ENCODE measurements at regions not wholly inside any gene's neighbourhood (a gene's known extent, or its start where the extent isn't known, plus 50 kb on each side); places are given as distances from the start of the nearest gene placed in this dataset.

DNA sequence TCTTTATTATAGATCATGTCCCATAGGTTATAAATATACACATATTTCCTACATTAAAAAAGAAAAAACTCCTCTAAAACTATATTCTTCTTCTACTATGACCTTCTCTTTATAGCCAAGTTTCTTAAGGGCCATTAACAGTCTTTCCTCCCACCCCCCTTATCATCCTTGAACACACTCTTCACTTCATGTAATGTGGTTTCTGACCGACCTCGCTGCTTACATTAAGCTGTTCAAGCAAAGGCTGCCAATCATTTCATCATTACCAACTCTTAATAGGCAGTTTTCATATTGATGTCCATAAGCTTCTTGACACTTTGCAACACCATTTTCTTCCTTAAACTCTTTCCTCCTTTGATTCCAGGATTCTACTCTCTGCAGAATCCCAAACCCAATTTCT is 283.0 kb upstream of the PCSK5 start:
- no peak for DNase-seq (ENCODE audit: low spot score)
- TF ChIP-seq, protein P1, sequence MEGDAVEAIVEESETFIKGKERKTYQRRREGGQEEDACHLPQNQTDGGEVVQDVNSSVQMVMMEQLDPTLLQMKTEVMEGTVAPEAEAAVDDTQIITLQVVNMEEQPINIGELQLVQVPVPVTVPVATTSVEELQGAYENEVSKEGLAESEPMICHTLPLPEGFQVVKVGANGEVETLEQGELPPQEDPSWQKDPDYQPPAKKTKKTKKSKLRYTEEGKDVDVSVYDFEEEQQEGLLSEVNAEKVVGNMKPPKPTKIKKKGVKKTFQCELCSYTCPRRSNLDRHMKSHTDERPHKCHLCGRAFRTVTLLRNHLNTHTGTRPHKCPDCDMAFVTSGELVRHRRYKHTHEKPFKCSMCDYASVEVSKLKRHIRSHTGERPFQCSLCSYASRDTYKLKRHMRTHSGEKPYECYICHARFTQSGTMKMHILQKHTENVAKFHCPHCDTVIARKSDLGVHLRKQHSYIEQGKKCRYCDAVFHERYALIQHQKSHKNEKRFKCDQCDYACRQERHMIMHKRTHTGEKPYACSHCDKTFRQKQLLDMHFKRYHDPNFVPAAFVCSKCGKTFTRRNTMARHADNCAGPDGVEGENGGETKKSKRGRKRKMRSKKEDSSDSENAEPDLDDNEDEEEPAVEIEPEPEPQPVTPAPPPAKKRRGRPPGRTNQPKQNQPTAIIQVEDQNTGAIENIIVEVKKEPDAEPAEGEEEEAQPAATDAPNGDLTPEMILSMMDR (IDR thresholded peaks at IDR 0.05; ENCODE audit: extremely low read depth, missing control alignments), result no peak

GRCh38 chr9:75609401-75609800 is 281.1 kb upstream of the PCSK5 start:
- TF ChIP-seq, protein P1 (IDR thresholded peaks at IDR 0.05; ENCODE audit: extremely low read depth, missing control alignments), result no peak
- no peak for DNase-seq (ENCODE audit: low spot score)

DNA sequence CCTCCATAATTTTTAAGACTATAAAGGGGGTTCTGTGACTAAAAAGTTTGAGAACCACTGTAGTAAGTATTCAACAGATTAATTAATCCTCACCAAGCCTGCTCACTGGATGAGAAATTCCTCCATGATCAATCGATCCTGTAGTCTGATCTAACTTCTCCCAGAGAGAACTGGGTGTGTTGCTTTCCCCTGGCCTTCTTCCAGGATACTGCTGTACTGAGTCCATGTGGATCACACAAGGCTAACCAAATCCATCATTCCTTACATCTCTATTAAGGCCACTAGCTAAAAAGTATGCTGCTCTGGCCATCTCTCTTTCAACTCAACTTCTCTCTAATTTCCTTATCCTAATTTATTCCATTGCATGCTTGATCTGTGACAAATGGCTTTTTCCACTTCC is 280.2 kb upstream of the PCSK5 start:
- TF ChIP-seq, protein P1 (IDR thresholded peaks at IDR 0.05; ENCODE audit: extremely low read depth, missing control alignments), result no peak
- no peak for DNase-seq (ENCODE audit: low spot score)

DNA sequence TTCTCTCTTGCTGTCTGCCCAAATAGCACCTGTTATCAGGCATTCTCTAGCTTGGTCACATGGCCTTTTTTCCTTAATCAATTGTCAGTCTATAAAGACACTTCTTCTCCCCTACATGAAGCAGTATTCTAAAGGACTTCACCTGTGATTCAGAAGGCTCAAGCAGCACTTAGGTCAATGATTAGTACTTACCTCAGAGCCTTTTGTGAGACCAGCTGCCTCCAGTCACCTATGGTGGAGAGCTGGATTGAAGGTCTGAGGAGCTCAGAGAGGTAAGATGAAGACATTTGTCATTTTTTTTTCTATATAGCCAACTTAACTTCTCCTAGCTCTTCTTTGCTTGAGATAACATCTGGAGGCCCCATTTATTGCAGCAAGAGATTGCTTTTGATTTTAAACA is 278.3 kb upstream of the PCSK5 start:
- no peak for DNase-seq (ENCODE audit: low spot score)
- TF ChIP-seq, protein P1 (IDR thresholded peaks at IDR 0.05; ENCODE audit: extremely low read depth, missing control alignments), result no peak

- TF ChIP-seq, protein P1 (IDR thresholded peaks at IDR 0.05; ENCODE audit: extremely low read depth, missing control alignments), result no peak
- DNase-seq (ENCODE audit: low spot score), result no peak
Observed at GRCh38 chr9:75612754-75613153, 277.7 kb upstream of the PCSK5 start.

DNA sequence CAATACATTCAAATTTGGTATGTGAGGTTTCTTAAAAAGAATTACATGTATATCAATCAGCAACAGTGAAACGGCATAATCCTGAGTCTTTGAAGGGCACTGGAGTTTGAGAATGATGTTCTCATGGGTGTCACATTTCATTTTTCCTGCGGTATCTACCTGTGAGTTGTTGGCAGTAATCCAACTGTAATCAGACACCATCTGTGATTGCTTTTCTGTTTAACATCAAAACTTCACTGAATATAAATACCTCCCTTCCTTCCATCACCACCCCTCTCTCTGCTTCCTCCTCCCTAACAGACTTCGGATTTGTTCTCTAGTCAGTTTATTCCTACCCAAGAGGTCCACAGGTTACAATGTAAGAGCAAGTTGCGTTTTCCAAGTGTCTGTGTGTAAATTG is 275.2 kb upstream of the PCSK5 start:
- no peak for DNase-seq (ENCODE audit: low spot score)
- TF ChIP-seq, protein P1 (IDR thresholded peaks at IDR 0.05; ENCODE audit: extremely low read depth, missing control alignments), result no peak

GRCh38 chr9:75616052-75616451 is 274.4 kb upstream of the PCSK5 start:
- DNase-seq (ENCODE audit: low spot score), result no peak
- TF ChIP-seq, protein P1 (IDR thresholded peaks at IDR 0.05; ENCODE audit: extremely low read depth, missing control alignments), result no peak

Data from GM20000 (cell line).